ENCODE measurements at regions not wholly inside any gene's neighbourhood (a gene's known extent, or its start where the extent isn't known, plus 50 kb on each side); places are given as distances from the start of the nearest gene placed in this dataset.

DNA sequence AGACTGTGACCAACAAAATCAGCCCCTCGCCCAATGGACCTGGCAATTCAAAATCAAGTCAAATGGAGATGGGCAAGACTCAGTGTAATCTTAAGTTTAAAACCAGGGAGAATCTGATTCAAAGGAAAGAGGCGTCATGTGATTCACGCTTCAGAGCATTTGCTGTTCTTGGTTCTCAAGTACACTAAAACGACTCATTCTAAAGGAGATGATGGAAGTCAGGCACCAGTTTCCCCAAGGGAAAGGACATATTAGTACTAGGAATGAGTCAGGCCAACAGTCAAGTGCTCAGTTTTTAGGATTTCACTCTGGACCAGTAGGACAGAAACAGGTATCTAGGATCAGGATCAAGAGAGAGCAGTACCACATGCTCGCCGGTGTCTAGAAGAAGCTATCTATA, 429.6 kb downstream of the PLPP3 start:
- H3K27ac ChIP-seq = no peak overlapping the region
- intact Hi-C loops (cut with DNase I; ENCODE audit: low total_unique reads) = no loop called here
- H3K9me3 ChIP-seq = no peaks in the 10 kb centered on the region
- no peaks in the 10 kb centered on the region for H3K27me3 ChIP-seq (replicated peaks in 1 of 7)
- WGBS, 5 donors = 71 to 90% (median 82%) methylated on average over 6 of the region's 6 CpGs
- DNase-seq = no peak
- no peaks in the 10 kb centered on the region for H3K4me1 ChIP-seq
- TF ChIP-seq POLR2AphosphoS5 (IDR thresholded peaks at IDR 0.05) = no peak
- TF ChIP-seq POLR2A (IDR thresholded peaks at IDR 0.05) = no peak
- TF ChIP-seq, protein P1, sequence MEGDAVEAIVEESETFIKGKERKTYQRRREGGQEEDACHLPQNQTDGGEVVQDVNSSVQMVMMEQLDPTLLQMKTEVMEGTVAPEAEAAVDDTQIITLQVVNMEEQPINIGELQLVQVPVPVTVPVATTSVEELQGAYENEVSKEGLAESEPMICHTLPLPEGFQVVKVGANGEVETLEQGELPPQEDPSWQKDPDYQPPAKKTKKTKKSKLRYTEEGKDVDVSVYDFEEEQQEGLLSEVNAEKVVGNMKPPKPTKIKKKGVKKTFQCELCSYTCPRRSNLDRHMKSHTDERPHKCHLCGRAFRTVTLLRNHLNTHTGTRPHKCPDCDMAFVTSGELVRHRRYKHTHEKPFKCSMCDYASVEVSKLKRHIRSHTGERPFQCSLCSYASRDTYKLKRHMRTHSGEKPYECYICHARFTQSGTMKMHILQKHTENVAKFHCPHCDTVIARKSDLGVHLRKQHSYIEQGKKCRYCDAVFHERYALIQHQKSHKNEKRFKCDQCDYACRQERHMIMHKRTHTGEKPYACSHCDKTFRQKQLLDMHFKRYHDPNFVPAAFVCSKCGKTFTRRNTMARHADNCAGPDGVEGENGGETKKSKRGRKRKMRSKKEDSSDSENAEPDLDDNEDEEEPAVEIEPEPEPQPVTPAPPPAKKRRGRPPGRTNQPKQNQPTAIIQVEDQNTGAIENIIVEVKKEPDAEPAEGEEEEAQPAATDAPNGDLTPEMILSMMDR (IDR thresholded peaks at IDR 0.05 in 8 of 11, conservative IDR thresholded peaks at IDR 0.05 in 3 of 11) = no peak
- H3K4me3 ChIP-seq = no peak overlapping the region
- H3K36me3 ChIP-seq = no peaks in the 10 kb centered on the region

DNA sequence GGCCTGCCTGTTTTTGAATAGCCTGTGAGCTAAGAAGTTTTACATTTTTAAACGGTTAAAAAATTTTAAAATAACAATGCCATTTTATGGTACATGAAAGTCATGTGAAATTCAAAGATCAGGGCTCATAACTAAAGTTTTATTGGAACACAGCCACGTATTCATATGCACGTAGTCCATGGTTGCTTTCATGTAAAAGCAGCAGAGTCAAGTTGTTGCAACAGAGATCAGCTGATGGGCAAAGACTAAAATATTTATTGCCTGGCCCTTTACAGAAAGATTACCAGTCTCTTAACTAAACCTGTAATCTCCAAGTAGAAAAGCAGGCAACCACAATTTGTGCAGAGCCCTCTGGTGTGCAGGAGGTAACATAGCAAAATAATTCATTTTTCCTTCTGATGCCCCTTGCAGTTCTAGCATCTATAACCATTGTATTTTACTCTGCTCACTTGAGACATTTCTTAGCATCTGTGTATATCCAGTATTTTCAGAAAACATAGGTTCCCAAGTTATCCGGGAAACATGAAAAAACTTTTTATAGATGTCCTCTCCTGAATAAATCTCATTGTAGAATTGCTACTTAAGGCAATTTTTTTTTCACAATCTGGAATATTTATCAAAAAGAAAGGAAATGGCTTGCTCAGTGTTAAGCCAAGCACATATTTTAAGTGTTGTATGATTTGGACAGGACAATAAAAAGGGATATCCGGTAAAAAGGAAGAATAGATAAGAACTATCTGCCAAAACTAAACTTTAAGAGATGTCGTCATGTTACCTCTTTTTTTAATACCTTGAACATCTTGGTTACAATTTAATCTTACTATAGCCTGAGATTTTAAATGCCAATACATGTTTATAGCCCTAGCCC, 430.8 kb downstream of the PLPP3 start:
- no peak overlapping the region for H3K27ac ChIP-seq
- no peaks in the 10 kb centered on the region for H3K36me3 ChIP-seq
- 54 to 65% (median 61%) methylated on average over 6 of the region's 6 CpGs for whole genome bisulfite sequencing, 5 donors
- no peak for TF ChIP-seq POLR2AphosphoS5 (IDR thresholded peaks at IDR 0.05)
- TF ChIP-seq, protein P1 (IDR thresholded peaks at IDR 0.05 in 8 of 11, conservative IDR thresholded peaks at IDR 0.05 in 3 of 11) = peak in 1 of 11 experiments; percentile 17
- no peaks in the 10 kb centered on the region for H3K4me1 ChIP-seq
- no peak for DNase-seq
- intact Hi-C loops (cut with DNase I; ENCODE audit: low total_unique reads) = no loop called here
- no peaks in the 10 kb centered on the region for H3K9me3 ChIP-seq
- H3K4me3 ChIP-seq = no peak overlapping the region
- no peaks in the 10 kb centered on the region for H3K27me3 ChIP-seq (replicated peaks in 1 of 7)

DNA sequence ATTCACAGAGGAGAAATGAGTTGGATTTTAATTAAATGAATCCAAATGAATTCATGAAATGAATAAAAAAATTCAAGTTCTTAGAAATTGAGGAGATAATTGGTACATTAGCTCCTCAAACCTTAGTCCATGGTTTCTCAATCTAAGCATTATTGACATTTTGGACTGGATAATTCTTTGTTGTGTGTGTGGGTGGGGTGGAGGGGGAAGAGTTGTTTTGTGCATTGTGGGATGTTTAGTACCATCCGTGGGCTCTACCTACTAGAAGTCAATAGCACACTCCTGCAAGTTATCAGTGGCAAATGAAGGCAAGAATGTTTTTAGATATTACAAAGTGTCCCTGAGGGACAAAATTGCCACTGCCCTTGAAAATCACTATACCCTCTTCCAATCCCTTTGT, 431.9 kb downstream of the PLPP3 start:
- H3K36me3 ChIP-seq = no peaks in the 10 kb centered on the region
- H3K27me3 ChIP-seq (replicated peaks in 1 of 7) = no peaks in the 10 kb centered on the region
- H3K4me1 ChIP-seq = no peaks in the 10 kb centered on the region
- H3K9me3 ChIP-seq = no peaks in the 10 kb centered on the region
- 83 to 97% (median 95%) methylated on average over 1 of the region's 1 CpG for WGBS, 5 donors
- intact Hi-C loops (cut with DNase I; ENCODE audit: low total_unique reads) = no loop called here
- no peak overlapping the region for H3K4me3 ChIP-seq
- TF ChIP-seq POLR2A (IDR thresholded peaks at IDR 0.05) (no peak), POLR2AphosphoS5 (IDR thresholded peaks at IDR 0.05) (no peak)
- TF ChIP-seq, protein P1 (IDR thresholded peaks at IDR 0.05 in 8 of 11, conservative IDR thresholded peaks at IDR 0.05 in 3 of 11) = no peak
- no peak for DNase-seq
- no peak overlapping the region for H3K27ac ChIP-seq

DNA sequence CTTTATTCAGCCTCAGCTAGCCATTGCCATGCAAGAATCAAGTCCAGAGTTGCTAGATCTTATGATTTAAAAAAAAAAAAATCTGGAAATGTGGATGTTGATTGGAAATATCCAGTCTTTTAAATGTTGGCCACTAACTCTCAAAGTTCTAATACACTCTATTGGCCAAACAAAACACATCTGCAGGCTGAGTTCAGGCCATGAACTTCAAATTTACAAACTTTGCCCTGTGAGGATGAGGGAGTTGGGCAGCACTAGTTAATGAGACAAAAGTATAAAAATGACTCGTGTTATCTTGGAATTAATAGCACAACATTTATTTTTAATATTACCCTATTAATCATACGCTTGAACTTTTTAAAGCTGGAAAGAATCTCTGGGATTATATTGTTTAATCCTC, 432.3 kb downstream of the PLPP3 start:
- Histone ChIP-seq H3K9me3 (no peaks in the 10 kb centered on the region), H3K36me3 (no peaks in the 10 kb centered on the region), H3K27me3 (replicated peaks in 1 of 7) (no peaks in the 10 kb centered on the region), H3K4me1 (no peaks in the 10 kb centered on the region), H3K27ac (no peak overlapping the region), H3K4me3 (no peak overlapping the region)
- no peak for DNase-seq
- TF ChIP-seq POLR2AphosphoS5 (IDR thresholded peaks at IDR 0.05) = no peak
- TF ChIP-seq POLR2A (IDR thresholded peaks at IDR 0.05) = no peak
- TF ChIP-seq, protein P1 (IDR thresholded peaks at IDR 0.05 in 8 of 11, conservative IDR thresholded peaks at IDR 0.05 in 3 of 11) = no peak
- 78 to 92% (median 87%) methylated on average over 2 of the region's 2 CpGs for WGBS, 5 donors
- intact Hi-C loops (cut with DNase I; ENCODE audit: low total_unique reads) = no loop called here
